Endothelial cell of umbilical vein (primary cell): ENCODE measurements at regions not wholly inside any gene's neighbourhood (a gene's known extent, or its start where the extent isn't known, plus 50 kb on each side); places are given as distances from the start of the nearest gene placed in this dataset.
A peak's percentile ranks its signal among the peaks of the same experiment; 100 is the strongest.

Experiments
- BruUV-seq: library from RNA; stranded (reverse); fragments of 400-500 nt; replicated peaks from 2 replicates; lab custom pipeline; 2021; lab: Mats Ljungman, UMichigan
- CTCF ChIA-PET: fragments of 300-600, 350-600 bp; sonication (Branson Sonifier 250); formaldehyde crosslinking; loops from one replicate; lab custom pipeline; 2021; ENCODE audit warnings: antibody characterized with exemption, inconsistent platforms; lab: Charles Lee
- POLR2A ChIA-PET: fragments of 300-600, 350-600 bp; sonication (Branson Sonifier 250); formaldehyde crosslinking; loops from one replicate; lab custom pipeline; 2021; ENCODE audit warnings: antibody characterized with exemption, inconsistent platforms; lab: Charles Lee
- DNase-seq: peaks from one replicate; pipeline ENCODE4 v3.0.0-alpha.2; 2011; ENCODE audit warnings: low read depth, low spot score
- FAIRE-seq: peaks from 2 replicates; lab custom pipeline; 2011; peaks lifted over from hg19 to GRCh38; lab: Jason Lieb, UNC
- H2AFZ ChIP-seq: 2 replicates; pipeline ENCODE4 v1.6.0; 2012; ENCODE audit warnings: low read depth, low read length, control low read depth, inconsistent platforms
- H3K27ac ChIP-seq: 2 replicates; pipeline ENCODE4 v1.5.1; 2011; ENCODE audit warnings: low read depth, mild to moderate bottlenecking, control low read depth, low read length, moderate library complexity; ENCODE audit not compliant: insufficient read depth
- H3K27me3 ChIP-seq, 2 experiments: 2 replicates each; pipeline versions ENCODE4 v1.6.0 to v1.6.1; 2011; ENCODE audit warnings: low read length in 2 of 2, mixed read lengths in 1 of 2; ENCODE audit not compliant: control insufficient read depth in 2 of 2, insufficient read depth in 2 of 2
- H3K36me3 ChIP-seq, 2 experiments: 2 replicates in 1 of 2; 3 replicates in 1 of 2; pipeline ENCODE4 v1.5.1; 2011; ENCODE audit warnings: low read length in 2 of 2, mild to moderate bottlenecking in 1 of 2, moderate library complexity in 1 of 2; ENCODE audit not compliant: control insufficient read depth in 2 of 2, insufficient read depth in 2 of 2; ENCODE audit errors: extremely low read depth in 1 of 2
- H3K4me1 ChIP-seq: 3 replicates; pipeline ENCODE4 v1.5.1; 2011; ENCODE audit warnings: mild to moderate bottlenecking, low read length; ENCODE audit not compliant: control insufficient read depth, insufficient read depth; ENCODE audit errors: extremely low read depth
- H3K4me2 ChIP-seq: 2 replicates; pipeline ENCODE4 v1.6.1; 2011; ENCODE audit warnings: low read length, control low read depth, mixed read lengths; ENCODE audit not compliant: insufficient read depth
- H3K4me3 ChIP-seq, 3 experiments: fragments of 200-600 bp in 1 of 3; sonication (generic), shearing (Covaris generic) in 1 of 3; replicated peaks in 1 of 3; 2 replicates each; pipeline ENCODE4 v1.5.1; 2011 to 2016; ENCODE audit warnings: control low read depth in 3 of 3, low read length in 3 of 3, mild to moderate bottlenecking in 2 of 3, inconsistent platforms in 1 of 3, low read depth in 1 of 3, moderate library complexity in 1 of 3; ENCODE audit not compliant: insufficient read depth in 1 of 3
- H3K79me2 ChIP-seq: 2 replicates; pipeline ENCODE4 v1.6.0; 2012; ENCODE audit warnings: low read length, inconsistent platforms; ENCODE audit not compliant: control insufficient read depth, insufficient read depth
- H3K9ac ChIP-seq: replicated peaks from 2 replicates; pipeline ENCODE3; 2011; ENCODE audit warnings: low read length, control low read depth; ENCODE audit not compliant: insufficient read depth; ENCODE audit errors: extremely low read depth
- H3K9me1 ChIP-seq: replicated peaks from 3 replicates; pipeline ENCODE4 v1.6.0; 2011; ENCODE audit warnings: mild to moderate bottlenecking, low read length; ENCODE audit not compliant: control insufficient read depth, insufficient read depth; ENCODE audit errors: extremely low read depth
- H3K9me3 ChIP-seq: replicated peaks from 2 replicates; pipeline ENCODE4 v1.5.1; 2012; ENCODE audit warnings: low read length, inconsistent platforms; ENCODE audit not compliant: control insufficient read depth, insufficient read depth
- H4K20me1 ChIP-seq: replicated peaks from 2 replicates; pipeline ENCODE3; 2011; ENCODE audit warnings: mild to moderate bottlenecking, low read length; ENCODE audit not compliant: control insufficient read depth, insufficient read depth; ENCODE audit errors: extremely low read depth
- CTCF ChIP-seq, 2 donors: IDR thresholded peaks; 1 replicate in 1 of 2; 2 replicates in 1 of 2; pipeline ENCODE4 v1.5.1; 2011; ENCODE audit warnings: low read length in 2 of 2, mild to moderate bottlenecking in 2 of 2, moderate library complexity in 2 of 2, control low read depth in 1 of 2, inconsistent platforms in 1 of 2, low read depth in 1 of 2; ENCODE audit not compliant: insufficient read depth in 1 of 2; ENCODE audit errors: extremely low read depth in 1 of 2
- EZH2 ChIP-seq: IDR thresholded peaks from 2 replicates; pipeline ENCODE4 v1.6.1; 2012; ENCODE audit warnings: borderline replicate concordance, low read depth, mild to moderate bottlenecking, moderate library complexity, low read length, inconsistent platforms; ENCODE audit not compliant: severe bottlenecking
- FOS ChIP-seq: IDR thresholded peaks from 2 replicates; pipeline ENCODE4 v1.6.1; 2011; ENCODE audit warnings: mild to moderate bottlenecking, low read length, moderate library complexity, borderline replicate concordance; ENCODE audit not compliant: insufficient read depth
- GATA2 ChIP-seq: IDR thresholded peaks from 2 replicates; pipeline ENCODE4 v1.7.0; 2011; ENCODE audit warnings: low read depth, mild to moderate bottlenecking, moderate library complexity, mixed read lengths, low read length; ENCODE audit not compliant: insufficient read length, insufficient read depth
- JUN ChIP-seq: IDR thresholded peaks from 2 replicates; pipeline ENCODE4 v1.6.1; 2011; ENCODE audit warnings: borderline replicate concordance, low read depth; ENCODE audit not compliant: insufficient read length, insufficient read depth
- MAX ChIP-seq: IDR thresholded peaks from 2 replicates; pipeline ENCODE4 v1.6.1; 2011; ENCODE audit not compliant: insufficient read depth, insufficient read length
- MYC ChIP-seq: IDR thresholded peaks from one replicate; pipeline ENCODE4 v1.6.1; 2011; ENCODE audit warnings: mild to moderate bottlenecking, low read depth, low read length
- POLR2A ChIP-seq: IDR thresholded peaks from 2 replicates; pipeline ENCODE4 v1.6.1; 2012; ENCODE audit warnings: low read depth, mild to moderate bottlenecking, control low read depth, low read length
- POLR2AphosphoS5 ChIP-seq: IDR thresholded peaks from 2 replicates; pipeline ENCODE4 v1.6.1; 2012; ENCODE audit warnings: low read depth, mild to moderate bottlenecking, control low read depth, low read length, moderate library complexity; ENCODE audit not compliant: insufficient read depth
- dilution Hi-C: fragments of 300-500 bp; cut with MboI; formaldehyde crosslinking; loops from one replicate; pipeline ENCODE4 v1.15.0; 2019; ENCODE audit warnings: low sequenced_read_pairs; ENCODE audit not compliant: extremely low pct_ligation_motif_present
- intact Hi-C: fragments of 100-400 bp; cut with micrococcal nuclease; formaldehyde crosslinking; loops from one replicate; pipeline ENCODE4 v1.10.0; 2022

- H3K27ac ChIP-seq = peak overlapping the region; percentile 77
Measured at GRCh38 chr21:36647279-36648093, 51.4 kb upstream of the SIM2 start.

More at GRCh38 chr21:36647279-36648093, 51.4 kb upstream of the SIM2 start:
- H3K36me3 ChIP-seq = no peaks in the 10 kb centered on the region
- peak overlapping the region; percentile 41 for H3K4me2 ChIP-seq
- no peaks in the 10 kb centered on the region for H3K27me3 ChIP-seq
- H3K9ac ChIP-seq = peak overlapping the region; percentile 10
- H3K79me2 ChIP-seq = no peaks in the 10 kb centered on the region
- ChIA-PET POLR2A (interaction anchor here (0.7 to 0.9 kb wide), 2 partner anchors 11 to 217 kb away, joined by 3 to 4 read pairs; no protein-coding TSS in a partner anchor), CTCF (interaction anchor here (0.8 to 2.0 kb wide), 5 partner anchors 10 to 329 kb away, joined by 3 to 38 read pairs (median 8); no protein-coding TSS in a partner anchor)
- H3K4me1 ChIP-seq = peaks cover 20% of the 10 kb centered on the region
- H3K9me3 ChIP-seq = no peaks in the 10 kb centered on the region
- BruUV-seq = TSS peak; percentile 31
- dilution Hi-C loops = no loop called here
- intact Hi-C loops = loop anchor here (5.0 kb wide), 1 partner anchor 45 kb away; no protein-coding TSS in a partner anchor
- H3K4me3 ChIP-seq = no peak overlapping the region
- DNase-seq = peak; percentile 65
- no peaks in the 10 kb centered on the region for H3K9me1 ChIP-seq
- peak; percentile 94 for FAIRE-seq
- H4K20me1 ChIP-seq = no peaks in the 10 kb centered on the region
- peak overlapping the region; percentile 57 for H2AFZ ChIP-seq
- TF ChIP-seq MAX (no peak), POLR2A (no peak), FOS (peak; percentile 72), EZH2 (no peak), CTCF (IDR thresholded peaks at IDR 0.05; ENCODE audit: extremely low read depth in 1 of 2, insufficient read depth in 1 of 2, low read depth in 1 of 2, low read length in 2 of 2) (no peak), GATA2 (no peak), POLR2AphosphoS5 (peak; percentile 50), JUN (peak; percentile 44), MYC (no peak)
